HG03378 (cell line): ENCODE measurements at regions not wholly inside any gene's neighbourhood (a gene's known extent, or its start where the extent isn't known, plus 50 kb on each side); places are given as distances from the start of the nearest gene placed in this dataset.
A peak's percentile ranks its signal among the peaks of the same experiment; 100 is the strongest.
"Not testable (repeated sequence)": the region's sequence is repeated elsewhere in the genome, so short reads cannot be mapped to it uniquely, and the experiment has no call there.

Experiments used
- ATAC-seq: cut with Tn5 transposase; IDR thresholded peaks from one replicate; pipeline ENCODE4 v1.9.1; 2021; ENCODE audit warnings: mild to moderate bottlenecking, moderate library complexity; ENCODE audit not compliant: unreplicated experiment

DNA sequence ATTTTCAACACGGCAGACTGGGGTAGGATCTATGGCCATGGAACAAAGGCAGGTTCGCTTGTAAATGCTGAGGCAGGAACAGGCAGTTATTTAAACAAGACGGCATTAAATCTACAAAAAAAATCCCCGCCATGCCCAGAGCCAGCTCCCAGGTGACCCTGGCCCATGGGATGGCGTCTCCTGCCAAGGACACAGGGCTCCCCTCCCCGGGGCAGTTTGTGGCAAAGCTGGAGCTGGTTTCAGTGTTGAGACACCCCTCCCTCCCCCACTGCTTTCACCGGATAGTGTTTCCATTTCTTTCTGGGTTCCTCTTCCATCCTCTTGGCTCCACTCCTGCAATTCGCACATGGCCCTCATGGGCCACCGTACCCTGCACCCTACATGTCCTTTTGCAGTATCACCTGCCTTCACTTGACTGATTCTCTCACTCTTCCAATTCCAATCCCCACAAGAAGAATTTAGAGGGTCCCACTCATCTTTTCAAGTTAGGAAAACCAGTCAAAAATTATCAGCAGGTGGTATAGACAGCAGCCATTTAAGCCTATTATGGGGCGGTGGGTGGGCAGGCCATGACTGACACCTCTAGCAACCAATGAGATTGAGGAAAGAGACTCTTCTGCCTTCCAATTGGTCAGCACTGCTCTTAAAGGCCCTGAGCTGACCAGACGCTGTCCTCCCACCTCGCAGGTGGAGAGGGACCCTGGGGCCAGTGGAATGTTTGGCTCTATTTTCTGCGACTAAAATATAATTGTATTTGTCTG lies 52.0 kb downstream of the OLIG1 start:
- ATAC-seq = no peak

DNA sequence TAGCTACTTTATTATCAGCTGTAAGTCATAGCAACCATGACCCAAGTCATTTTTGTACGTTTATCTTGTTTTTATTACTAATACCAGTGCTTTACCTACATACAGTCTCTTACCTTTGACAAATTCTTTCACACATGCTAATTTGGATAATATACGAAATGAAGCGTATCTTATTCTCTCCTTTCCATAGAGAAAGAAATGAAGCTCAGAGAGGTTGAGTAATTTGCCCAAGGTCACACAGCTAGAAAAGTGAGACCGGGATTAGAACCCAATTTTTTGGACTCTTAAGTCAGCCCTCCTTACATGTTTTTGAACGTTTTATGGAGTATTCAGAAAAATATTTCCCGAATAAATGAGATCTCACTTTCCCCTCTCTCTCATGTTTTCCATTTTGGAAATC lies 52.6 kb downstream of the OLIG1 start:
- ATAC-seq = no peak

DNA sequence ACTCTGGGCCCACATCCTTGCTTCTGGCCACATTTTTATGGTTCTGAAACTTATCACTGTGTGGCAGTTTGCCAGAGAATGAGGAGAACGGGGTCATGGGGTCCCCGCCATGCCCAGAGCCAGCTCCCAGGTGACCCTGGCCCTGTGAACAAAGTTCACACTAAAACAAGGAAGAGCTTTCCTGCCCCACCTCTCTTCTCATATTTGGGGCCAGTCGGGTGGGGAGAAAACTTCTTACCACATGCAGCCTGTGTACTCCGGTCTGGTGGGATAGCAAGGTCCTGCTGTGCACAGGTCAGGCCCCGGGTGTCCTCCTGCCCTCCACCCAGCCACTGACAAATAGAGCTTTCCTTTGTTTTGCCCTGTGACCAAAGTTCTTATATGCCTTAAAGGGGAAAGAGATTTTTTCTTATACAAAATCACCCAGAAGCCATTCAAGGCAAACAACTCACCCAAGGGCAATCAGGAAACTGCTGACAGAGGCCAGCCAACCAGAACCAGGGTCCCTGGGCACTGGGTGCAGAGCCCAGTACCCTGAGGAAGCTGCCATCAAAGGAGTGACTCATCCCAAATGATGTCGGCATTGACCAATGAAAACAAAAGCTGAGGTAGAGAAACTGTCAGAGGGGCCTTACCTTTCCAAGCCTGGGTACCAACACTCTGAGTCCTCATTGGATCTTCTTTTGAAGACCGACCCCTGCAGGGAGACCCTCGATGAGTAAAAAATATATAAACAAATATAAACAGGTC lies 53.6 kb downstream of the OLIG1 start:
- ATAC-seq = no peak

DNA sequence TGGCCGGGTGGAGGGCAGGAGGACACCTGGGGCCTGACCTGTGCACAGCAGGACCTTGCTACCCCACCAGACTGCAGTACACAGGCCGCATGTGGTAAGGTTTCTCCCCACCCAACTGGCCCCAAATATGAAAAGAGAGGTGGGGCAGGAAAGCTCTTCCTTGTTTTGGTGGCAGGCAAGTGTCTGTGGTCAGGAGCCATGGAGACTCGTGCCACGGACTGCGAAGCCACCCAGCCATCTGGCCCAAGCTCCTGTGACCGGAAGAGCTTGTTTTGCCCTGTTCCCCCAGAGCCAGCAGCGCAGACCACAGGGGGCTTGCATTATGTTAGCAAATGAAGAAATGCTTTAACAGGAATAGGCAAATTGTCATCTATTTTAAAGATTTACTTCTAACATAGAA lies 54.9 kb downstream of the OLIG1 start:
- no peak for ATAC-seq

DNA sequence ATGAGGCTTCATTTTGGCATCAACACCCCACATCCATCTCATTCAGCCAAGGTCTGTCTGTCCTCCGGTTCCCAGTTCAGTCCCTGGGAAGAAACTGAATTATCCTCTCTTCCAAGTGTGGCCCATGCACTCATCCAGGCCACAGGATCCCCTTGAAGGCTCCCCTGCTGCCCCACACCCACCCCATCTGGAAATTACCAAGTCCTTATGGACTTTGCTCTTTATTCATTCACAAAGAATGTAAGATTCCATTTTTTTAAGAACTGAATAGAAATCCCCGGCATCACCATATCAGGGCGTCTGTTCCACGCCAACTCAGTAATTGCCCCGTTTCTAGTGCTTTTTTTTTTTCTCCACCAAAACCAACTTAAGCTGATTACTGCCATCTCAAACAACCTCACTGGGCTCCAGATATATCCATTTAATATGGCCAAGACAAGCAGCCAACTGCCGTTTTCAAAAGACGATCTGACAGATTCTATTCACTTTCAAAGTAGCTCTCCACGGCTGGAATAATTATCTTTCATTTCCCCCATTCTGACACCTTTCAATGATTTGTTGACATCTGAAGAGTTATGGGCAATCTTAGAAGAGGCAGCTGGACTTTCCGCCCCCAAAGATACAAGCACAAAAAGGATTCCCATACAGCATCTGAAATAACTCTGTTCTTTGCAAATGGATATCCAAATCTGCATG lies 55.9 kb downstream of the OLIG1 start:
- no peak for ATAC-seq

DNA sequence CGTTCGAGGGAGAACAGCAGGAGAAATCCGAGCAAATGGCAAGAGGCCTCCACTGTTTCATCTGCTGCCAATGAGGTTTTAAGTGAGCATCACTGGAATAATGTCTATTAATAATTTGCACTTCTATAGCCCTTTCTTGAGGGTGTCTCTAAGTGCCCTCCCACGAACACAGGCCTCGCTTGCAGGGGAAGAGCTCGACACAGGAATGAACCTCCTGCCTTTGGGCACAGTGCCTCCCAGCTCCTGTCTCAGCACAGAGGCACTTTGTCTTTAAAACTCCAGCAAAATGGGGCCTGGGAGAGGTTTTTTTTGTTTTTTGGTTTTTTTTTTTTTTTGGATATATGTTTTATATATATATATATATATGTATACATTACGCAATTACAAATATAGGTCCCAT lies 56.6 kb downstream of the OLIG1 start:
- ATAC-seq = no peak

DNA sequence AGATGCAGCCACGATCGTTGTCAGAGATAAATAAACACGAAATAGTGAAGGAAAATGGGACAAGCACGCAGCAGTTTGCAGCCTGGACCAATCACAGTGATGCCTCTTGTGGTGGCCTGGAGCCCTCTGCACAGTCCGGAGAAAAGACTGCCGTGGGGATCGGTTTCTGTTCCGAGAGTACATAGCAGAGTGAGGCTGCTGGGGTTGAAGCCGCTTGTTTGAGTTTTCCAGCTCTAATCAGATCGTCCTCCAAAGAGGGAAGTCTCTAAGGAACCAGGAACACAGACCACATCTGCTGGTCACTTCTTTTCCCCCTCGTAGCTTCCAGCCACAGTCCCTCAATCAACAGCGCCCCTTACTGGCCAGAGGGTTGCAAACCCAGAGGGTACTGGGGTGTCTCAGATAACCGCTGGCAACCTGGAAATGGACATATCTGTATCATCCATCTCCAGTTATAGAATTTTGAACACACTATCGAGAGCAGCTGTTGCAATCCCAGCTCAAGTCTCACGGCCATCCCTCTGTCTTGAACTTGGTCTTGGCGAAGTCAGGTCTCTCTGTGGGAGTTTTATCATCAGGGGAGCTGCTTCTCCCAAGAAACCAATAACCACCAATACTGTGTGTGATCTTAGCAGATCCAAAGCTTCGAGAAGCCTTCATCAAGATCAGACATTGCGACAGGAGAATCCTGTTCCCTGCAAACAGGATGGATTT lies 57.4 kb downstream of the OLIG1 start:
- ATAC-seq = peak; percentile 56

DNA sequence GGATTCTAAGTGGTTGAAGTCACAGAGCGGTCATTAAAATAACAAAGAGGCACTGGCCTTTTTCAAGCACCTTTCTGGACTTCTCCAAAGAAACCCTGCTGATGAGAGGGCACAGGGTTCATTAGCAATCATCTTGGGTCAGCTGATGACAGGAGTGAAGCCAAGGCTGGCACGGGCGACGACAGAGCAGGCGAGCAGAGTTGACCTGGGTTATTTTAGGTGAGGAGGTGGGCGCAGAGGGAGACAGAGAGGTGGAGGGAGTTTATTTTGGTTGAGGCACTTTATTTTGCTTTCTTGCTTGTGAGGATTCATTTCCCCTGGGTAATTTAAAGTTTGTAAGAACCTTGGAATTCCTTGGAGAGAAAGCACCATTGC lies 57.9 kb downstream of the OLIG1 start:
- no peak for ATAC-seq

DNA sequence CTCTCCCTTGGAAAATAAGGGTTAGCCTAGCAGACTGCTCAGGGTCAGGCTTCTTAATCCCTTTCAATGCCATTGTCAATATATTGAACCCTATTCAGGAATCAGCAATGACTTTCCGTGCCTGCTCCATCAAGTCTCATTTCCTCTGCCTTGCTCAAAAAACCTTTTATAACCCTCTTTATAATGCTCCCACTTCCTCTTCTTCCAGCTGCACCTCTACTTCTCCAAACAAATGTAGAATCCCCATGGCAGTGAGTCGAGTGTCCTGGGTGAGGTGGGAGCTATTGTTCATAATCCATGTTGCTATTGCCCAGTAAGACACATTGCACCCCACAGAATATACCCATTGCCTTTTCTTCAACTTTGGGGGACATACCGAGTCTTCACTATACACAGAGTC lies 58.6 kb downstream of the OLIG1 start:
- ATAC-seq = no peak

DNA sequence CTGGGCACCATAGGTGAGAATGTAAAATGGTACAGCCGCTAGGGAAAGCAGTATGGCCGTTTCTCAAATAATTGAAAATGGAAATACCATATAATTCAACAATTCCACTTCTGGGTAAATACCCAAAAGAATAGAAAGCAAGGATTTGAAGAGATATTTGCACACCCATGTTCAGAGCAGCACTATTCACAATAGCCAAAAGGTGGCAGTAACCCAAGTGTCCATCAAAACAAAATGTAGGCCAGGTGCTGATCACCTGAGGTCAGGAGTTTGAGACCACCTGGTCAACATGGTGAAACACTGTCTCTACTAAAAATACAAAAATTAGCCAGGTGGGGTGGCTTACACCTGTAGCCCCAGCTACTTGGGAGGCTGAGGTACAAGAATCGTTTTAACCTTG lies 62.1 kb downstream of the OLIG1 start:
- no peak for ATAC-seq

DNA sequence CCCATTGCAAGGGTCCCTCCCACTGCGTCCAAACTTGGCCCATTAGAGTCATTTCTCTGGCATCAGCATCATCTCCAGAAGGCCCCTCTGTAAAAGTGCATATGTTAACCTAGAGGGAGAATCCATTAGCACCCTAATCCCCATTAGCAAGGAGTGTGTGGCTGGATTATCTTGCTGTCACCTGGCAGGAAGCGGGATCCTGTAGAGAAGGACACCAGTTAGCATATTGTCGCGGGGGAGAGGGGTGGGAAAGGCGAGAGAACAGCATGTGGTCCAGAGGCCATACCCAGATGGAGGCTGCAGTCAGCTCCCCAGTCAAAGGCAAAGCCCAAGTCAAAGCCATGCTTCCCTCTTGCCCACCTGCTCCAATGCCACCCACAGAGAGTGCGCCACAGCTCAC lies 64.0 kb downstream of the OLIG1 start:
- no peak for ATAC-seq

DNA sequence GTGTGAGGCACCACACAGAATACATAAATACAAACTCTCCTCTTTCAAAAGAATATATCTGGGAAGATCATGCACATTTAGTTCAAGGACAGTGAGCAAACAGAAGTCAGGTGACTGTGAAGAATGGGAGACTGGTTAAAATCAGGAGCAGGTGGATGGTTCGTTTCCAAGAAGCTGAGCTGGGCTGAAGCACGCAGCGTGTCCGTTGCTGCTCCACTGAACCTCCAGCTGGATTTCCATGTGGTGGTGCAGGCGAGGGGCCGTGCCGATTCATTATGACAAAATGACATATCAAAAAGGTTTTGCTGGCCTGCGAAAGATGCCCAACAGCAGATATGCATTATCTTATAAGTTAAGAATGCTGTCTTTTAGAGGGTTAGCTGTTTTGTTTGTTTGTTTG lies 66.0 kb downstream of the OLIG1 start:
- no peak for ATAC-seq

DNA sequence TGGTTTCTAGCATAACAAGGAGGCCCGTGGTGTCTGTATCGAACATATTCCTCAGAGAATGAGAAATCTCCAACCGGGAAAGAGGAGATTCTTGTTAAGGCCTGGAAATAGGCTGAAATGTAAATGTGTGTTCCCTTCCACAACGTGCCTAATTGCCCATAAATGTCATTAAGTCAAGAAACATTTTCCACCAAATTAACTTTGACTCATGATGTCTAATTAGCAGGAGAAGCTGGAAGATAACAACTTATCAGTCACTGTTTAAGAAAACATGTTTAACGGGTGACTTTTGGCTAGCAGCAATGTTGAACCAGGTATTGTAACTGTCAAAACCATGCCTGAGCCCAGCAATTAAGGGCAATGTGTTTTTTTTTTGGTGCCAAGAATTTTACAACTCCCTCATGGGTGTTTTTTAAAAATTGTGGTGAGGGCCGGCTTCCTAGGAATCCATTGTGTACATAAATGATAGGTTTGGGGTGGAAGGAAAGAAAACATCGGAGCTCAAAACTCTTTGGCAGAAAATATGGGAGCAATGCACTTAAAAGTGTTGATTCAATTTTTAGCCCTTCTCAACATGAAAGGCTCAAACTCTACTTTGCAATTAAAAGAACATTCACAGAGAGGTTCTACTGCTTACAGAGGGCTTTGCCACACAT lies 67.0 kb downstream of the OLIG1 start:
- no peak for ATAC-seq

DNA sequence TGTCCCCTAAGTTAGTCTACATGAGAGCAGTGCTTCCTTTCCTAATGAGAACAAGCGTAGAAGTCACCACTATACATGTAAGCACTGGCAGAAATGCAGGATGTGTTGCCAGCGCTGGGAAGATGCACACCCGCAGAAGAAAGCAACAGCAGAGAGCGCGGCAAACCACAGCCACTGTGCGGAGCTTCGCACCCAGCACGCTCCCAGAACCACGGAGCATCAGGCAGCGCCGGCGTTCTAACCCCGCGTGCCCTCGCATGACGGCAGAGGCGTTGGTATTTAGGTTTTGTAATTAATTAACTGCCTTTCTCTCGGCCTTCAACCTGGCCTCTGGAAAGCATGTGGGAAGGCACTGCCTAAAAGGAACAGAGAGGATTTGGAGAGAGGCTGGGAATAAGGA lies 69.1 kb downstream of the OLIG1 start:
- ATAC-seq = no peak

DNA sequence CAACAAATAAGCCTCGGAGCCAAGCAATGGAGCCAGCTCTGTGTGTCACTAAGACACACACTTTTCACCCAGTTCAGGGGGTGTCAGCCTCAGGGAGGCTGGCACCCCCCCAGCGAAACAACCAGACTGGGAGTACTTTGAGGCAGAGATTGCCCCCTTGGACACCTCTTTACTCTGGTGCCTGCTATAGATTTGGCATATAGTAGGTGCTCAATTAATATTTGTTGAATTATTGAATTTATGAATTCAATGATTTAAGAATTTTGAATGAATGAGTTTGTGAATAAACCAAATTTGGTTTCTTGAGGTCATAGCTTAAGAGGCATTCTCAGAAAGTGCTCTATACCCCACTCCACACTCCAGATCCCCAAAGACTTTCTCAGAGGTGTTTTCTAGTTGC lies 70.3 kb downstream of the OLIG1 start:
- ATAC-seq = no peak

DNA sequence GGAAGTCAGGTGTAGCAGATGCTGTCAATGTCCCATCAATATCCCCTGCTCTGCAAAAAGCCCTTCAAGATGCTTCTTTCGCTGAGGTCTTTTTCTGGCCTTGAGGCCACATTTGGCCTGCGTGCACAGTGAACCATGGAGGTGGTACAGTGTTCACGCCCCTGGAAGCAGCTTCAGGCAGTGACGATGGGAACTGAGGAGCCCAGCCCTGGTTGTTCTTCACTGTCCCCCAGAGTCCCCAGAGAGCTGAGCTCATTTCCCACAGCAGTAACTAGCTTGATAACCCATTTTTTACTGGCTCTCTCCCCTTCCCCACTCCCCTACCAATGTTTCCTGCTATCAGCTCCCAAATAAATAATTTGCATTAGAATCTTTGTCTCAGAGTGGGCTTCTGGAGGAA lies 76.5 kb downstream of the OLIG1 start:
- no peak for ATAC-seq

DNA sequence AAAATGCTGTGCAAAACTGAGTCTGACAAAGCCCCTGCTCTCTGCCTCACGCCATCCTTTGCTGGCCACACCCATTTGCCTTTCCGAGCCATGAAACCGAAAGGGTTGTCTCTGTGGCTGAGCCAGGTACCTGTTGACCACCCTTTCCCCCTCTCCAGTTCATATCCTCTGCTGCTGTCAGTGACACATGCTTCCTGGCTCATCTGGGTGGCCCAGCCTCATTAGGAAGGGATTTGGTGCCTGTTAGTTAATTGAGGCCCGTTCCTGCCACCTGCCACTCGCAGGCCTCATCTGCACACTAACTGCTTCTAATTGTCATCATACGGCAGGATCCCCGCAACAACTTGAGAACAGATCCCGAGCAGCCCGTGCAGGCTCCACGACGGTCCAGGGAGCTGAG lies 79.2 kb downstream of the OLIG1 start:
- no peak for ATAC-seq

DNA sequence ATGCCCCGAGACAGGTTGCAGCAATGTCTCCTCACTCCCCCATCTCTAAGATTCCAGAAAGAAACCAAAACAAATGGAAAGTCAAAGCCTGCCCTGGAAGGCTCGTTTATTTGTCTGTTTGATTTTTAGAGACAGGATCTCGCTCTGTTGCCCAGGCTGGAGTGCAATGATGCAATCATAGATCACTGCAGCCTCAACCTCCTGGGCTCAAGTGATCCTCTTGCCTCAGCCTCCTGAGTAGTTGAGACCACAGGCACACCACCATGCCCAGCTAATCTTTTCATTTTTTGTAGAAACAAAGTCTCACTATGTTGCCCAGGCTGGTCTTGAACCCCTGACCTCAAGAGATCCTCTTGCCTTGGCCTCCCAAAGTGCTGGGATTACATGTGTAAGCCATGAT lies 78.8 kb upstream of the IFNAR2 start:
- not testable (repeated sequence) for ATAC-seq

DNA sequence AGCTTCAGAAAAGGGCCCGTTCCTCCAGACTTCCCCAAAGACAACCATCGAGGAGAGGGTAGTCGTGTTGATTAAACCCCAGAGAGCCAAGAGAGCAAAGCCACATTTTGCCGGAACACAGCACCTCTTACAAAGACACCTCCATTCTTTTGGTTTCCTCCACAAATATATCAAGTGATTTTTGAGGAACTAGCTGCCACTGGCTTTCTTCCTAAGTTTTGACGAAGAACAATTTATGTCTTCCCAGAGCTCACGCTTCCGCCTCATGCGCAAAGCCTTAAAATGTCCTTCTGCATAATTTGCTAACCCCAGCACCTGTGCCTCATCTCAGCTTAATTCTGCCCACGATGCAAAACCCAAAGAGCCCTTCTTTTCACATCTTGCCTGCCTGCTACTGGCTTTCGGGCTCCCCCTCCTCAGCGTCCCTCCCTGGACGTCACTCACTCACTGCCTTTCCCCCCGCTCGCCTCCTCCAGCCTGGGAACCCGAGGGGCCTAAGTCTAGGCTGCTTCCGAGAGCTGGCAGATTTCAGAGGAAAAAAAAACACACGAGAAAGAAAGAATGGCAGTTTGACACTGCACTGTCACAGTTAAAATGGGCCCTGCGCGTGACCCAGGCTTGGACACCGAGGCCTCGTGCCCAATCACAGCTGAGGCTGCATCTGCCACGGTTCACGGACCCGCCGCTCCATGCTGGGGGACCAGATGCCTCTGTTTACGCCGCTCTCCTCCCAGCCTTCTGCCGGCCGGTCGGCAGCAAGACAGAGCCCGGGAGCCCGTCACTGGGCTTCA lies 77.6 kb upstream of the IFNAR2 start:
- ATAC-seq = no peak

DNA sequence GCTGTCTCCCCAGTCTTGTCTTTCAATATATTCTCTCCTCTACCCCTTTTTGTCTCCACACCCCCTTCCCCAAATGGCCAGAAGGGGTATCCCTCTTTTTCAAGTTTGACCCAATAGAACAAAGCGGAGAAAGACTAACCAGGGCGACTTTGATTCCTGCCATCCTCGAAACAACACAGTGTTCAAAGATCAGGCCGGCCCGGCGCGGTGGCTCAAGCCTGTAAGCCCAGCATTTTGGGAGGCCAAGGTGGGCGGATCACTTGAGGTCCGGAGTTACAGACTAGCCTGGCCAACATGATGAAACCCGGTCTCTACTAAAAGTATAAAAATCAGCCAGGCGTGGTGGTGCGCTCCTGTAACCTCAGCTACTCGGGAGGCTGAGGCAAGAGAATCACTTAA lies 77.0 kb upstream of the IFNAR2 start:
- ATAC-seq = no peak
